ENCODE measurements at regions not wholly inside any gene's neighbourhood (a gene's known extent, or its start where the extent isn't known, plus 50 kb on each side); places are given as distances from the start of the nearest gene placed in this dataset.

DNA sequence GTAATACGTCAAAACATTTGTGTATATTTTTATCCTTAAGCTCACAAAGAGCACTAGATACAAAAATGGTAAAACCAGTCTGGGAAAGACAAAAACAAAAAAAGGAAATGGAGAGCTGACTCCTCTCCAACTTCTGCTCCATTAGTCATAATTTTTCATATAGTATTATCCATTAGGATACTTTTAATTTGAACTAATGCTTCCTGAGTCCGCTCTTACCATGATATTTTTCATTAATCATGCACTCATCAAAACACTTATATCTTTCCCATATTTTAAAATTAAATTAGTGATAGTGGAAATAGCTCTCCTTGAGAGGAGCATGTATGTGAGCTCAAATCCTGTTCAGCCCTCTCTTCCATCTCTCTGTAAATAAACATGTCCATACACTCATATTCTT, 1093.0 kb upstream of the MIR17HG start:
- TF ChIP-seq, protein P1, sequence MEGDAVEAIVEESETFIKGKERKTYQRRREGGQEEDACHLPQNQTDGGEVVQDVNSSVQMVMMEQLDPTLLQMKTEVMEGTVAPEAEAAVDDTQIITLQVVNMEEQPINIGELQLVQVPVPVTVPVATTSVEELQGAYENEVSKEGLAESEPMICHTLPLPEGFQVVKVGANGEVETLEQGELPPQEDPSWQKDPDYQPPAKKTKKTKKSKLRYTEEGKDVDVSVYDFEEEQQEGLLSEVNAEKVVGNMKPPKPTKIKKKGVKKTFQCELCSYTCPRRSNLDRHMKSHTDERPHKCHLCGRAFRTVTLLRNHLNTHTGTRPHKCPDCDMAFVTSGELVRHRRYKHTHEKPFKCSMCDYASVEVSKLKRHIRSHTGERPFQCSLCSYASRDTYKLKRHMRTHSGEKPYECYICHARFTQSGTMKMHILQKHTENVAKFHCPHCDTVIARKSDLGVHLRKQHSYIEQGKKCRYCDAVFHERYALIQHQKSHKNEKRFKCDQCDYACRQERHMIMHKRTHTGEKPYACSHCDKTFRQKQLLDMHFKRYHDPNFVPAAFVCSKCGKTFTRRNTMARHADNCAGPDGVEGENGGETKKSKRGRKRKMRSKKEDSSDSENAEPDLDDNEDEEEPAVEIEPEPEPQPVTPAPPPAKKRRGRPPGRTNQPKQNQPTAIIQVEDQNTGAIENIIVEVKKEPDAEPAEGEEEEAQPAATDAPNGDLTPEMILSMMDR (IDR thresholded peaks at IDR 0.05) = no peak
- no peak for TF ChIP-seq POLR2AphosphoS5 (IDR thresholded peaks at IDR 0.05)

Data from sigmoid colon (tissue), 4 donors.